HEK293 (cell line): ENCODE measurements at regions not wholly inside any gene's neighbourhood (a gene's known extent, or its start where the extent isn't known, plus 50 kb on each side); places are given as distances from the start of the nearest gene placed in this dataset.

Source experiments
- CTCF ChIA-PET: fragments of 350-600 bp; formaldehyde crosslinking; extraction: SDS; loops from one replicate; lab custom pipeline; 2021; ENCODE audit warnings: antibody characterized with exemption; lab: Yijun Ruan, JAX
- POLR2A ChIA-PET: fragments of 300-600 bp; formaldehyde crosslinking; extraction: SDS; loops from one replicate; lab custom pipeline; 2020; ENCODE audit warnings: antibody characterized with exemption, inconsistent platforms; lab: Yijun Ruan, JAX
- H3K27ac ChIP-seq: fragments of 200-500 bp; sonication (Bioruptor generic); 2 replicates; pipeline ENCODE4 v1.5.1; 2014; ENCODE audit warnings: low read depth, low read length, control low read depth, inconsistent platforms; ENCODE audit errors: extremely low read depth
- H3K36me3 ChIP-seq, 2 experiments: fragments of 200-500 bp in 1 of 2; sonication (Bioruptor generic) in 1 of 2; 1 replicate in 1 of 2; 2 replicates in 1 of 2; pipeline ENCODE4 v1.5.1; 2014 to 2017; ENCODE audit warnings: inconsistent platforms in 2 of 2, low read length in 2 of 2; ENCODE audit not compliant: control insufficient read depth in 2 of 2, insufficient read depth in 1 of 2
- H3K4me1 ChIP-seq: fragments of 200-500 bp; sonication (Bioruptor generic); 2 replicates; pipeline ENCODE4 v1.5.1; 2014; ENCODE audit warnings: mild to moderate bottlenecking, low read length, inconsistent platforms; ENCODE audit not compliant: control insufficient read depth, insufficient read depth
- H3K4me3 ChIP-seq: 2 replicates; pipeline ENCODE4 v1.5.1; 2011; ENCODE audit warnings: low read depth, mild to moderate bottlenecking, control low read depth, low read length, moderate library complexity
- H3K9me3 ChIP-seq: fragments of 200-500 bp; sonication (Bioruptor generic); 2 replicates; pipeline ENCODE4 v1.5.1; 2014; ENCODE audit warnings: low read depth, low read length, inconsistent platforms; ENCODE audit not compliant: control insufficient read depth, insufficient read depth
- CTCF ChIP-seq: fragments of 450-650 bp; formaldehyde crosslinking; IDR thresholded peaks from 2 replicates; pipeline ENCODE4 v1.5.1; 2016; ENCODE audit warnings: missing biosample characterization, missing genetic modification characterization
- GLI4 ChIP-seq: fragments of 450-650 bp; formaldehyde crosslinking; IDR thresholded peaks from 2 replicates; pipeline ENCODE4 v1.5.1; 2016; ENCODE audit warnings: missing biosample characterization, missing genetic modification characterization
- KLF8 ChIP-seq: fragments of 450-650 bp; formaldehyde crosslinking; IDR thresholded peaks from 2 replicates; pipeline ENCODE4 v1.5.1; 2016; ENCODE audit warnings: missing biosample characterization, missing genetic modification characterization
- KLF9 ChIP-seq: fragments of 450-650 bp; formaldehyde crosslinking; IDR thresholded peaks from 2 replicates; pipeline ENCODE4 v1.5.1; 2016; ENCODE audit warnings: missing biosample characterization, missing genetic modification characterization, low read depth
- MEIS1 ChIP-seq: sonication (generic); formaldehyde crosslinking; IDR thresholded peaks from 2 replicates; pipeline ENCODE4 v1.8.1; 2022; ENCODE audit warnings: missing genetic modification reagents, mild to moderate bottlenecking, borderline replicate concordance
- PATZ1 ChIP-seq: fragments of 450-650 bp; formaldehyde crosslinking; IDR thresholded peaks from 2 replicates; pipeline ENCODE4 v1.5.1; 2016; ENCODE audit warnings: missing biosample characterization, missing genetic modification characterization
- PRDM2 ChIP-seq: fragments of 450-650 bp; formaldehyde crosslinking; IDR thresholded peaks from 2 replicates; pipeline ENCODE4 v1.5.1; 2016; ENCODE audit warnings: missing biosample characterization, missing genetic modification characterization, borderline replicate concordance
- REST ChIP-seq: fragments of 450-650 bp; formaldehyde crosslinking; IDR thresholded peaks from 2 replicates; pipeline ENCODE4 v1.5.1; 2016; ENCODE audit warnings: missing biosample characterization, missing genetic modification characterization
- ZBTB1 ChIP-seq: fragments of 450-650 bp; formaldehyde crosslinking; IDR thresholded peaks from 2 replicates; pipeline ENCODE4 v1.5.1; 2016; ENCODE audit warnings: missing biosample characterization, missing genetic modification characterization
- ZBTB7A ChIP-seq: fragments of 450-650 bp; formaldehyde crosslinking; IDR thresholded peaks from 2 replicates; pipeline ENCODE4 v1.5.1; 2016; ENCODE audit warnings: low read depth, missing biosample characterization, missing genetic modification characterization
- ZNF155 ChIP-seq: fragments of 450-650 bp; formaldehyde crosslinking; IDR thresholded peaks from 2 replicates; pipeline ENCODE4 v1.5.1; 2016; ENCODE audit warnings: missing biosample characterization, missing genetic modification characterization
- ZNF169 ChIP-seq: fragments of 450-650 bp; formaldehyde crosslinking; IDR thresholded peaks from 2 replicates; pipeline ENCODE4 v1.5.1; 2016; ENCODE audit warnings: missing biosample characterization, missing genetic modification characterization
- ZNF354C ChIP-seq: fragments of 450-650 bp; formaldehyde crosslinking; IDR thresholded peaks from 2 replicates; pipeline ENCODE4 v1.5.1; 2016; ENCODE audit warnings: missing biosample characterization, missing genetic modification characterization, low read depth, borderline replicate concordance
- ZNF423 ChIP-seq: fragments of 450-650 bp; formaldehyde crosslinking; IDR thresholded peaks from 2 replicates; pipeline ENCODE4 v1.5.1; 2016; ENCODE audit warnings: missing biosample characterization, missing genetic modification characterization
- ZNF501 ChIP-seq: fragments of 450-650 bp; formaldehyde crosslinking; IDR thresholded peaks from 2 replicates; pipeline ENCODE4 v1.5.1; 2016; ENCODE audit warnings: missing biosample characterization, missing genetic modification characterization
- ZNF560 ChIP-seq: fragments of 450-650 bp; formaldehyde crosslinking; IDR thresholded peaks from 2 replicates; pipeline ENCODE4 v1.5.1; 2017; ENCODE audit warnings: missing biosample characterization, missing genetic modification characterization, borderline replicate concordance
- ZNF645 ChIP-seq: fragments of 450-650 bp; formaldehyde crosslinking; IDR thresholded peaks from 2 replicates; pipeline ENCODE4; 2016; ENCODE audit warnings: missing biosample characterization, missing genetic modification characterization
- ZNF660 ChIP-seq: fragments of 450-650 bp; IDR thresholded peaks from 2 replicates; pipeline ENCODE4 v1.5.1; 2018; ENCODE audit warnings: missing biosample characterization, mild to moderate bottlenecking, missing genetic modification characterization

GRCh38 chr1:59232216-59232615, 64.7 kb upstream of the FGGY start:
- POLR2A ChIA-PET, result no interaction called here
- TF ChIP-seq ZBTB1 (tag by site-specific recombination) (no peak), ZNF155 (tag by site-specific recombination) (no peak), KLF8 (tag by site-specific recombination) (no peak), REST (tag by site-specific recombination) (no peak), MEIS1 (no peak), CTCF (no peak), ZNF660 (tag by site-specific recombination) (no peak), PATZ1 (tag by site-specific recombination) (no peak), ZNF354C (tag by site-specific recombination) (no peak), ZNF560 (no peak), GLI4 (tag by site-specific recombination) (no peak), ZNF169 (tag by site-specific recombination) (no peak), ZNF423 (tag by site-specific recombination) (no peak), PRDM2 (tag by site-specific recombination) (no peak), ZBTB7A (no peak), ZNF501 (tag by site-specific recombination) (no peak), KLF9 (no peak), ZNF645 (tag by site-specific recombination) (no peak)
- CTCF ChIA-PET, result no interaction called here
- Histone ChIP-seq H3K9me3 (no peaks in the 10 kb centered on the region), H3K4me3 (no peak overlapping the region), H3K36me3 (no peaks in the 10 kb centered on the region), H3K4me1 (peaks cover 4% of the 10 kb centered on the region; the same call in 1 of the 2 replicates), H3K27ac (no peak overlapping the region)
